Ectodermal cell (in vitro differentiated cells): ENCODE measurements at regions not wholly inside any gene's neighbourhood (a gene's known extent, or its start where the extent isn't known, plus 50 kb on each side); places are given as distances from the start of the nearest gene placed in this dataset.

Source experiments
- H3K27ac ChIP-seq: 2 replicates; pipeline ENCODE4 v1.7.0; 2013; ENCODE audit warnings: mild to moderate bottlenecking, low read depth, low read length; ENCODE audit not compliant: insufficient read depth, poor library complexity, severe bottlenecking
- H3K27me3 ChIP-seq: 2 replicates; pipeline ENCODE4 v1.7.0; 2013; ENCODE audit warnings: mild to moderate bottlenecking, low read length; ENCODE audit not compliant: insufficient read depth, control insufficient read depth, poor library complexity, severe bottlenecking
- H3K36me3 ChIP-seq: one replicate; pipeline ENCODE4 v1.7.0; 2013; ENCODE audit warnings: low read length; ENCODE audit not compliant: control insufficient read depth, insufficient read depth
- H3K4me1 ChIP-seq: one replicate; pipeline ENCODE4 v1.7.0; 2013; ENCODE audit warnings: low read length; ENCODE audit not compliant: control insufficient read depth, insufficient read depth
- H3K4me3 ChIP-seq: 2 replicates; pipeline ENCODE4 v1.7.0; 2013; ENCODE audit warnings: low read depth, low read length, control low read depth; ENCODE audit not compliant: insufficient read depth
- H3K9me3 ChIP-seq: 2 replicates; pipeline ENCODE4 v1.7.0; 2013; ENCODE audit warnings: mild to moderate bottlenecking, low read length, moderate library complexity; ENCODE audit not compliant: control insufficient read depth
- WGBS, 2 experiments: methylation state at CpG; one replicate each; pipeline ENCODE4 v1.1.7; 2013; ENCODE audit warnings: missing lambda C conversion rate in 2 of 2; 5-methylcytosine and 5-hydroxymethylcytosine counted together

DNA sequence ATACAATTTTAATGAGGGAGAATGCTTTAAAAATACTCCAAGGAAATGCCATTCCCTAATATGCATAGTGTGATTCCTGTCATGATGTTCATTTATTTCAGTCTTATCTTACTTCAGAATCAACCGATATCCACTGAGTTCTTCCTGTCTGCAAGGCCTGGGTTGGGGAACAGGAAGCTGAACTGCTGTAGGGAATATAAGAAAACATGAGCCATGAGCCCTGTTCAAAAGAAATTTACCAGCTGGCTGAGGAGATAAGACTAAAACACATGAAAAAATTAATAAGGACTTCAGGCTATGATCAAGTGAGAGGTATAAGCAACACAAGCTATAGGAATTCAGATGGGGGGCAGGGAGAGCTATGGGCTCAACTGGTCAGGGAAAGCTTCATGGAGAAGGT is 184.7 kb downstream of the PLPP4 start:
- H3K27ac ChIP-seq = no peak overlapping the region
- WGBS, 2 experiments = 94% methylated on average over 1 of the region's 1 CpG; no CpG with 5 or more reads in 1 of the 2 experiments
- peaks cover 14% of the 10 kb centered on the region for H3K4me1 ChIP-seq
- H3K36me3 ChIP-seq = no peaks in the 10 kb centered on the region
- H3K27me3 ChIP-seq = no peaks in the 10 kb centered on the region
- H3K4me3 ChIP-seq = no peak overlapping the region
- H3K9me3 ChIP-seq = no peaks in the 10 kb centered on the region

DNA sequence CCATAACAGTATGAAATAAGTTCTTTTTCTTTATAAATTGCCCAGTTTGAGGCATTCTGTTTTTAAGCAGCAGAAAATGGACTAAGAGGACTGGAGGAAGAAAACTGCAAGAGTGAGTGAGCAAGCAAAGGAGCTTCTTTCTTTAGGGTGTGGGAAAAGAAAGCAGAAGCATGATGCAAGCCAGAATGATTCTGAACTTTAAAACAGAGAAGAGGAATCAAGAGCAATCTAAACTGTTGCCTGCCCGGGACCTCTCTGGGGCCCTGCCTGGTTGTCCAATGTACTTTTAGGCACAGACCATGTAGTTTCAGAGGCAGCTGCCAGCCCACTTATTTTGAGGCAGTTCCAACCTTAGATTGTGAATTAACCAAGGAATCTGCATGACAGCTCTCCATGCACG is 186.3 kb downstream of the PLPP4 start:
- 87 to 95% methylated on average over 2 of the region's 2 CpGs for WGBS, 2 experiments

DNA sequence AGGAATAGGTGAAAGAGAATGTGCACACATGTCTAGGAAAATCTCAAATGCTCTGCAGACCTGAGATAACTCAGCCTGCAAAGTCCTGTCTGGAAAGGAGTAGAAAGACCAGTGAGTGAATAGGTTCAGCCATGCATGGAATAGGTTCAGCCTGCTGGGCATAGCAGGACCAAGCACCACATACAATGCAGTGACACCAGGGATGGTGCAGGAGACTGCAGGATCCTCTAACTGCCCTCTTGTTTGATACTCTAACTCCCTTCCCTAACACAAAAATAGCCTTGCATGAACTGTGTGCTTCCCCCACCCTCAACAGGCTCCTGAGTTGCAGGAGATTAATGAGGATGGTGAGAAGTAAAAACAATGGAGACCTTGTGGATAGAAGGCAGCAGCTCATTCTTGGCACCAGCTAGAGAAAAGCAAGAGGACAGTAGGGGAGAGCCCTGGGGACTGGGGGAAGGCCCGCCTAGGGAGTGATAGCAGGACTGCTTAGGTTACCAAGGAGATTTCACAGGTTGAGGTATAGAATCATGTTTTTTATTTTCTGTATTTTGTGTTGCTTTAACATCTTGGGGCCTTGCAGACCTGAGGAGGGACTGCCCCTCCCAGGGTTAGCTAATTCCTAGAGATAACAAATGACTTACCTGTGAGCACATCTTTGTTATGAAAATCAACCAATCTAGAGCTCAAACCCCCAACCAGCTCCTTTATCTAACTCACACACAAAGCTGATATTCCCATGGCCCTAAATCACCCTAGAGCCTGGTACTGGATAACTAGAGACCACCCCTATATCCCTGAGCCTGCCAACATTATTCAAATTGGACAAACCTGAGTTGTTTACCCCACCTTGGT is 187.8 kb downstream of the PLPP4 start:
- Histone ChIP-seq H3K27me3 (no peaks in the 10 kb centered on the region), H3K9me3 (no peaks in the 10 kb centered on the region), H3K4me3 (no peak overlapping the region), H3K27ac (no peak overlapping the region), H3K36me3 (no peaks in the 10 kb centered on the region), H3K4me1 (peaks cover 14% of the 10 kb centered on the region)
- WGBS, 2 experiments = 26 to 38% methylated on average over 1 of the region's 1 CpG

More for the DNA sequence above, 186.3 kb downstream of the PLPP4 start:
- Histone ChIP-seq H3K36me3 (no peaks in the 10 kb centered on the region), H3K9me3 (no peaks in the 10 kb centered on the region), H3K27me3 (no peaks in the 10 kb centered on the region), H3K4me1 (peaks cover 14% of the 10 kb centered on the region), H3K4me3 (no peak overlapping the region), H3K27ac (no peak overlapping the region)

DNA sequence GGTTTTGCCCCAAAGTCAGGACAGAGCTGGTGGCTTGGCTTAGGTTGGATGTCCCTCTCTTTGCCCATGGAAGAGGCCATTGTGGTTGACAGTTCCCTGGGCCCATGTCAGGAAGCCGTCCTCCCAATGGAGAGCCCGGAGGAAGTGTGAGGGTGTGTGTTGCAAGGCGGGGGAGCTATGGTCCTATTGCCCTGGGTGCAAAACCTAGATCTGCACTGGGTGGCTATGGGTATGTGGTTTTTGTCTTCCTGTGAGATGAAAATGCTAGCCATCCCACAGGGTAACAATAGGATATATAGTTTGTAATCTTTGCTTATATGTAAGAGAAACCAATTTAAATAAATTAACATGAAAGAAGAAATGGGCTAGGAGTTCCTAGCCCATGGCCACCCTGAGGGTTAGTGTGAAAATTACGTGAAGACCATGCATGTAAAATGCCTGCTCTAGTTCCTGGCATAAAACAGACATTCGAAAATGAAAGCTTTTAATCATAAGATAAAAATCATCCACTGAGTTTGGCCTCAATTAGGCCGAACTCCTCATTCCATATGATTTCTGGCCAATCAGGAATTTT is 189.2 kb downstream of the PLPP4 start:
- Histone ChIP-seq H3K36me3 (no peaks in the 10 kb centered on the region), H3K9me3 (no peaks in the 10 kb centered on the region), H3K4me1 (peaks cover 14% of the 10 kb centered on the region), H3K4me3 (no peak overlapping the region), H3K27ac (no peak overlapping the region), H3K27me3 (no peaks in the 10 kb centered on the region)
- WGBS, 2 experiments = 89 to 95% methylated on average over 6 of the region's 6 CpGs

DNA sequence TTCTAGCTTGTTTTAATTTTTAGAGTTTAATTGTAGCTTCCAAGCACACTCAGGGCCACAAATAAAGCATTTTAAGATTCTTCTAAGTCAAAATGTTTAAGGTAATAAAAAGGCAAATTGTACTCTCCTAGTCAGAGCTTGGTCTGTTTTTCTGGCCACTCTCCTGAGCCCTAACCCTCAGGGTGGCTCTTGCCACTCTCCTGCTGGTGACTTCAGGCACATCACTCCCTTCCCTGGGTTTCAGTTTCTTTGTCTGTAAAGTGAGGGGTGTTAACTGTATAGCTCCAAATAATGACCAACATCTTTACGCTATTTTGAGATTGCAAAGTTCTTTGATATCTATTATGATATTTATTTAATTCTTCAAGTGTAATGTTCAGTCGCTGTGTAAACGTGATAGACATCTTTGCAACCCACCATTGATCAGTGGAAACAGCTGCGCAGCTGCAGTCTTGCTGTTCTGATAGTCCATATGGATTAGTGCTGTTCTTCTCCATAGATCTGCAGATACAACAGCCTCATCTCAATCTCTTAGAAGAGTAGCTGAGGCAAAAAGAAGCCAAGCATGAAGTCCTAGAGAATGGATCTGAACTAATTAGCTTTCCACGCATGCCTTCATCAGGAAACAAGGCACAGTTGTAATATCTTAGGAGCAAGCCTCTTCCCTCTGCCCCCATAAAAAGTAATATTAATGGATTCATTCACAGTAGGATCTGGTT is 189.9 kb downstream of the PLPP4 start:
- H3K4me1 ChIP-seq = peaks cover 14% of the 10 kb centered on the region
- whole genome bisulfite sequencing, 2 experiments = 90 to 98% methylated on average over 4 to 5 of the region's 5 CpGs
- no peaks in the 10 kb centered on the region for H3K36me3 ChIP-seq
- no peak overlapping the region for H3K27ac ChIP-seq
- H3K4me3 ChIP-seq = no peak overlapping the region
- no peaks in the 10 kb centered on the region for H3K9me3 ChIP-seq
- no peaks in the 10 kb centered on the region for H3K27me3 ChIP-seq

DNA sequence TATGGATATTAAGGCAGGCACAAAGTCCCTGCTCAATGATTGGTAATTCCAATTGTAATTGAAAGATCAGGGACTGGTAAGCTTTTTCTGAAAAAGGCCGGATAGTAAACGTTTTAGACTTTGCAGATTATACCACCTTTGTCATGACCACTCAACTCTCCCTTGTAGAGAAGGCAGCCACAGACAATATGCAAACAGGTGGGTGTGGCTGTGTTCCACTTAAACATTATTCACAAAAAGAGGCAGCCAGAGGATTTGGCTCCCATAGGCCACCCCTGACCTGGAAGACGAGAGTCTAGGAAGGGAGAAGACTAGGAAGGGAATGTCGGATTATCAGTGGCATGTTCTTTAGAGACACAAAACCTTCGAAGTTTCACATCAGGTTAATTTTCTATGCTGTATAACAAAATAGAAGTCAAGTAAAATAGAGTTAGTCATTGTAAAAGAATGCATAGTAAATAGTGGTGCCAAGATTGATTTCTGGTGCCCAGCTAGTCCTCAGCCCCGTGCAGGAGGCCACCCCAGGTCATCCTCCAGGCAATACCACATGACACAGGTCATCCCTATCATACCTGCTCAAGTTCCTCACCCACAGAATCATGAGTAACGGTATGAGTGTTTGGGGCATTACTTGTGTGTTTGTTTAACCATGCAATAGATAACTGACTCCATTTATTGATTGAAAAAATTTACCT is 193.8 kb downstream of the PLPP4 start:
- Histone ChIP-seq H3K36me3 (no peaks in the 10 kb centered on the region), H3K9me3 (no peaks in the 10 kb centered on the region), H3K4me3 (no peak overlapping the region), H3K4me1 (no peaks in the 10 kb centered on the region), H3K27ac (no peak overlapping the region), H3K27me3 (no peaks in the 10 kb centered on the region)
- WGBS, 2 experiments = 93% methylated on average over 7 of the region's 7 CpGs

DNA sequence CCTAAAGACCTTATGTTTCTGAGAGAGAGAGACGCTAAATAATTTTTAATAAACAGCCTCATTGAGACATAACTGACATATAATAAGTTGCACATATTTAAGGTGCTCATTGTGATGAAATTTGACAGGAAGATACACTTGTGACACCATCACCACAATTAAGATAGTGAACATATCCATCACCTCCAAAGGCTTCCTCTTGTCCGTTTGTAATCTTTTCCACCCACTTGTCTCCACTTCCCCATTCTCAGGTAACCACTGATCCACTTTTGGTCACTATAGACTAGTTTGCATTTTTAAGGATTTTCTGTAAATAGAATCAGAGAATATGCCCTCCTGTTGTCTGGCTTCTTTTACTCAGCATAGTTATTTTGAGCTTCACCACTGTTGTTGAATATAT is 195.1 kb upstream of the WDR11 start:
- Histone ChIP-seq H3K9me3 (no peaks in the 10 kb centered on the region), H3K4me1 (no peaks in the 10 kb centered on the region), H3K27me3 (no peaks in the 10 kb centered on the region), H3K36me3 (no peaks in the 10 kb centered on the region), H3K4me3 (no peak overlapping the region), H3K27ac (no peak overlapping the region)
- 91 to 100% methylated on average over 1 to 2 of the region's 2 CpGs for WGBS, 2 experiments

DNA sequence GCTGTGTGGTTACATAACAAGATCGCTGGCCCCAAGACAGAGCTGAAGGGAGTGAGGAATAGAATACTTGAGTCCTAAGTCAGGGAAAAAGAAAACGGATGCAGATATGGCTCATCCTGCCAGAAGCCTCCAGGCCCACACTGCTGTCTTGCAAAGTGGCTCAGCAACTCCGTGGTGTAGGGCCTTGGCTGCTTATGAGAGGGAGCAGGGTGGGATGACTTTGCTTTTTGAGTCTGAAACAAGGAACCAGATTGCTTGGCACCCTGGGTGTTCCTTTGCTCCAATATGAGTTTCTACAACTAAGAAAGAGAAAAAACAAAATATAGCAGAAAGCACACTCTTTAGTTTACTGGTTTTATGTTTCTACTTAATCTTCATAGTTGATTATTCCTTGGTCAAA is 193.8 kb upstream of the WDR11 start:
- no peaks in the 10 kb centered on the region for H3K9me3 ChIP-seq
- H3K4me3 ChIP-seq = no peak overlapping the region
- WGBS, 2 experiments = 77 to 87% methylated on average over 3 of the region's 3 CpGs
- H3K27ac ChIP-seq = no peak overlapping the region
- H3K27me3 ChIP-seq = no peaks in the 10 kb centered on the region
- H3K36me3 ChIP-seq = no peaks in the 10 kb centered on the region
- H3K4me1 ChIP-seq = no peaks in the 10 kb centered on the region

DNA sequence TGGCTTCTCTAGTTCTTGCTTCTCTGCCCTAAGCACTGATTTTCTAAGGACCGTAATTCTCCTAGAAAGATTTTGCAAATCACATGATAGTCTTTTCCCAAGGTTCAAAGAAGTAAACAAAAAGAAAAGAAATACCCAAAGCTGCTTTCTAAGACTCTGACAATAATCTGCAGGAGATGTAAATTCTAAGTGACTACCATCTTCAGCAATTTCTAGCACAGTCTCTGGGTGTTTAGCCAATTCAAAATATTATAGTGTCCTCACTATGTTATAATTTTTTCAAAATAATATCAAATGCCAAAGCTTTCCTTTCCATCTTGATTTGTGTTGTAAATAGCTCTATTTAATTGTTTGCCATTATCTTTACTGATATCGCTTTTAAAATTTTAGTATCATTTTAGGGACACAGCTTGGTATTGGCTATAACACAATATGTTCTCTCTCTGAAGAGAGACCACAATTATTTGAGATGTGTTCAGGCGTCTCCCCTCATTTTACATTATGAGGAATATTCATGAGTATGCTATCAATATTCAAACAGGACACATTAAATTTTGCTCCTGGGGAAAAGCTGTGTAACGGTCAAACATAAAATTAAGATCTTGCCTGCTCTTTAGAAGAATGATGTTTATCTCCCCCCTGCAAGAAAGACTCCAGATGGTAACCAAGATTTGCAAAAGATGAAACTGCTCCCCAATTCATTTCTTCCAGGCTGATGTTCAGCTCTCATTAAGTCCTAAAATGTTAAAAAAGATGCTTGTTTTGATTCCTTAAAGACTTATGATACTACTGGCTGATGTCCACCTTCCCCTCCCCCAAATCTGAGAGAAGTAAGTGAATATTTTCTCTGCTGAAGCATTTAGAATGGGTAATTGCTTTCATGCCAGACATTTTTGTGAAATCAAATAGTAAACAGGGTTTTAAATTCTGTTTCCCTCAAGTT is 191.9 kb upstream of the WDR11 start:
- no peaks in the 10 kb centered on the region for H3K9me3 ChIP-seq
- H3K4me1 ChIP-seq = no peaks in the 10 kb centered on the region
- H3K4me3 ChIP-seq = no peak overlapping the region
- H3K27ac ChIP-seq = no peak overlapping the region
- 50 to 71% methylated on average over 2 to 4 of the region's 4 CpGs for WGBS, 2 experiments
- H3K36me3 ChIP-seq = no peaks in the 10 kb centered on the region
- no peaks in the 10 kb centered on the region for H3K27me3 ChIP-seq
